ENCODE measurements at regions not wholly inside any gene's neighbourhood (a gene's known extent, or its start where the extent isn't known, plus 50 kb on each side); places are given as distances from the start of the nearest gene placed in this dataset.
A peak's percentile ranks its signal among the peaks of the same experiment; 100 is the strongest.

DNA sequence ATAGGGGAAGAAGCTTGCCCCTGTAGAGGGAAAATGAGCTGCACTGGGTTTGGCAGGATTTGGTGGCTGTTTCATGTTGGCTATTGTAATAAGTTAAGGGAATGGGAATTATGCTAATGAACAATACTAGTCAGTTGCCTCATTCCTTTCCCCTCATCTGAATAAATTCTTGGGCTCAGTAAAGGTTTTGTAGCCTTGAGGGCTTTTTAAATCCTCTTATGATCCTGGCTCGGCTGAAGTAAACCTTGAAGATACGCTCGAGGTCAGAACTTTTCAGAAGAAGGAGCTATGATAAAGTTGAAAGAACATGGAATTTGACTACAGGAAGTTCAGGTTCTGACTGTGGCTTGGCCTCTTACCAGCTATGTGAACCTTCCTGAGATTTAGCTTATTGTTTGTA, 448.7 kb downstream of the RAB38 start:
- Histone ChIP-seq H3K27me3 (ENCODE audit: control insufficient read depth, insufficient read depth, low read length) (no peaks in the 10 kb centered on the region), H3K4me3 (ENCODE audit: low read length in 3 of 3) (no peak overlapping the region), H3K27ac (ENCODE audit: low read depth in 2 of 2, low read length in 2 of 2) (no peak overlapping the region), H3K36me3 (ENCODE audit: control insufficient read depth in 2 of 3, insufficient read depth in 3 of 3, low read length in 3 of 3) (no peaks in the 10 kb centered on the region), H3K9me3 (ENCODE audit: control insufficient read depth in 2 of 3, insufficient read depth in 1 of 3, low read length in 3 of 3) (no peaks in the 10 kb centered on the region), H3K4me1 (ENCODE audit: control insufficient read depth in 2 of 3, insufficient read depth in 2 of 3, low read depth in 1 of 3, low read length in 3 of 3) (no peaks in the 10 kb centered on the region), H3K9ac (ENCODE audit: low read length in 3 of 3) (no peak overlapping the region)
- FAIRE-seq (no peak), DNase-seq (no peak)
- intact Hi-C loops (cut with DNase I), result no loop called here
- TF ChIP-seq CTCF (IDR thresholded peaks at IDR 0.05; ENCODE audit: borderline replicate concordance, extremely low read depth, insufficient read depth), result no peak

DNA sequence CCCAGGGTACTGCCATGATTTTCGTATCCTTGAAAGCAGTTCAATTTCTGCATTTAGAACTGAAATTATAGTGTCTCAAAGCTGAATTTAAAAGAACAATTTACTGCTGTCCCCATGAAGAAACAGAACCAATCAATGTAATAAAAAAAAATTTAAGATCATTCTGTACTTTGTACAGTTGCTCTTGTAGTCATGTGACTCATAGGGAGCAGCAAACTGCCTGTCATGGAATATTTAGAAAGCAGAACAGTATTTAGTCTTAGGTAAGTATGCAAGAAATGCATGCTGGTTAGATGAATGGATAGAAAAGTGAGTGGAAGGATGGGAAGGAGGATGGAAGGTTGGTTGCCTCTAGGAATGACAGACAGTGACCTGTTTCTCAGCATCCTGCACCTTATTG, 450.9 kb downstream of the RAB38 start:
- FAIRE-seq (no peak), DNase-seq (no peak)
- no peak for TF ChIP-seq CTCF (IDR thresholded peaks at IDR 0.05; ENCODE audit: borderline replicate concordance, extremely low read depth, insufficient read depth)

GRCh38 chr11:87722756-87723565, 452.3 kb downstream of the RAB38 start:
- intact Hi-C loops (cut with DNase I), result no loop called here
- H3K27ac ChIP-seq (ENCODE audit: low read depth in 2 of 2, low read length in 2 of 2), result no peak overlapping the region
- H3K36me3 ChIP-seq (ENCODE audit: control insufficient read depth in 2 of 3, insufficient read depth in 3 of 3, low read length in 3 of 3), result no peaks in the 10 kb centered on the region
- no peaks in the 10 kb centered on the region for H3K4me1 ChIP-seq (ENCODE audit: control insufficient read depth in 2 of 3, insufficient read depth in 2 of 3, low read depth in 1 of 3, low read length in 3 of 3)
- H3K27me3 ChIP-seq (ENCODE audit: control insufficient read depth, insufficient read depth, low read length), result no peaks in the 10 kb centered on the region
- no peak overlapping the region for H3K9ac ChIP-seq (ENCODE audit: low read length in 3 of 3)
- no peak overlapping the region for H3K4me3 ChIP-seq (ENCODE audit: low read length in 3 of 3)
- no peaks in the 10 kb centered on the region for H3K9me3 ChIP-seq (ENCODE audit: control insufficient read depth in 2 of 3, insufficient read depth in 1 of 3, low read length in 3 of 3)
- peak; percentile 23 for TF ChIP-seq CTCF (IDR thresholded peaks at IDR 0.05; ENCODE audit: borderline replicate concordance, extremely low read depth, insufficient read depth)
- FAIRE-seq, result no peak
- no peak for DNase-seq

More for the DNA sequence above, 450.9 kb downstream of the RAB38 start:
- Histone ChIP-seq H3K4me3 (ENCODE audit: low read length in 3 of 3) (no peak overlapping the region), H3K9ac (ENCODE audit: low read length in 3 of 3) (no peak overlapping the region), H3K27ac (ENCODE audit: low read depth in 2 of 2, low read length in 2 of 2) (no peak overlapping the region), H3K4me1 (ENCODE audit: control insufficient read depth in 2 of 3, insufficient read depth in 2 of 3, low read depth in 1 of 3, low read length in 3 of 3) (no peaks in the 10 kb centered on the region), H3K36me3 (ENCODE audit: control insufficient read depth in 2 of 3, insufficient read depth in 3 of 3, low read length in 3 of 3) (no peaks in the 10 kb centered on the region), H3K9me3 (ENCODE audit: control insufficient read depth in 2 of 3, insufficient read depth in 1 of 3, low read length in 3 of 3) (no peaks in the 10 kb centered on the region), H3K27me3 (ENCODE audit: control insufficient read depth, insufficient read depth, low read length) (no peaks in the 10 kb centered on the region)
- intact Hi-C loops (cut with DNase I), result no loop called here
